Left renal pelvis (tissue), 4 donors: ENCODE measurements at regions not wholly inside any gene's neighbourhood (a gene's known extent, or its start where the extent isn't known, plus 50 kb on each side); places are given as distances from the start of the nearest gene placed in this dataset.

Experiments
- DNase-seq, 4 donors: peaks; one replicate each; pipeline ENCODE4 v3.0.0-alpha.2; 2013; ENCODE audit warnings: low read depth in 4 of 4, low spot score in 3 of 4

- DNase-seq: no peak
These were observed 228.6 kb upstream of the BCOR start for GRCh38 chrX:40326186-40326965.

DNA sequence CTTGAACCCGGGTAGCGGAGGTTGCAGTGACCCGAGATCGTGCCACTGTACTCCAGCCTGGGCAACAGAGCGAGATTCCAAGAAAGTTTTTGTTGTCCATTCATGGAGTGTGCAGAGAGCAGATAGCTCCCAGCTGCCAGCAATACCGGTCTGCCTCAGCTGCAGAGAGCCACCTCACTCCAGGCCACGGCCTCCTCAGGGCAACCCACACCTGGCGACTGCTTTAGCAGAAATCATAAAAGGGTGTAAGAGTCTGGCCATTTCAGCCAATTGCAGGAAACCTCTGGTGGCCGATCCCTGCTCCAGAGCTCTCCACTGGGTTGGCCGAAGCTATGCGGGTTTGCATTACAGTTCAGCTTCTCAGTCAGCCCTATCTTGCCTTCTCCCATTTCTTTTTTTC lies 227.4 kb upstream of the BCOR start:
- DNase-seq: no peak

- DNase-seq: no peak
These were observed 226.2 kb upstream of the BCOR start for GRCh38 chrX:40323977-40324376.

GRCh38 chrX:40320819-40321218 lies 223.1 kb upstream of the BCOR start:
- DNase-seq: no peak

DNA sequence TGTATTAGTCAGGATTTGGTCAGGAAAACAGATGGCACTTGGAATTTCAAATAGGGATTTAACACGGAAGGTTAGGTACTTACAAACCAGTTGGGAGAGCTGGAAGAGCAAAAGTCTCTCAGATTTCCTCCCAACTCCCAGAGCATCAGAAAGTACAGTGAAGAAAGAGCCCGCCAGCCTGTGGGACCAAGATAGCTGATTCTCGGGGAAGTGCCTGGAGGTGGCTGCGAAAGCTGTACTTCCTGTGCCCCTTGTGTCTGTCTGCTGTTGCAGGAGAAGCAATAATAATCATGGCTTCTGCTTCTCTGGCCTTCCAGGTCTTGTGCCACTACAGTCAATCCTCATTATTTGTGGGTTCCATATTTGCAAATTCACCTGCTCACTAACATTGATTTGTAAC lies 221.0 kb upstream of the BCOR start:
- DNase-seq: no peak

DNA sequence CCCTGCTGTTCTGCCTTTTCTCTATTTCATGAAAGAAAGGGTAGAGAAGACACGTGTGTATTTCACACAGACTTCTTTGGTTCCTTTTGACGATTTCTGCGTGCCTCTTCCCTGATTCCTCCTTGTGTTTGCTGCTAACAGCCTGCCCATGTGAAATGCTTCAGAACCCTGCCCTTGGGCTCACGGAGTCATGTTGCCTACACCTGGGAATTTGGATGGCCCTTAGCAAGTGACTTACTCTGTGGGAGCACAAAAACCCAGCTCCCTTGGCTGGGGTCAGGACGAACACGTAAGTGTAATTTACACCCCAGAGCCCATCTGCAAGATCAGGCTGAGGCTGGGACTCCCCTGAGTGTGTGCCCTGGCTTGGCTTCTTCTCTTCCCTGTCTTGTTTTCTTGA lies 220.3 kb upstream of the BCOR start:
- DNase-seq: no peak

GRCh38 chrX:40316502-40316901 lies 218.7 kb upstream of the BCOR start:
- DNase-seq: no peak

GRCh38 chrX:40314070-40314469 lies 216.3 kb upstream of the BCOR start:
- DNase-seq: no peak

DNA sequence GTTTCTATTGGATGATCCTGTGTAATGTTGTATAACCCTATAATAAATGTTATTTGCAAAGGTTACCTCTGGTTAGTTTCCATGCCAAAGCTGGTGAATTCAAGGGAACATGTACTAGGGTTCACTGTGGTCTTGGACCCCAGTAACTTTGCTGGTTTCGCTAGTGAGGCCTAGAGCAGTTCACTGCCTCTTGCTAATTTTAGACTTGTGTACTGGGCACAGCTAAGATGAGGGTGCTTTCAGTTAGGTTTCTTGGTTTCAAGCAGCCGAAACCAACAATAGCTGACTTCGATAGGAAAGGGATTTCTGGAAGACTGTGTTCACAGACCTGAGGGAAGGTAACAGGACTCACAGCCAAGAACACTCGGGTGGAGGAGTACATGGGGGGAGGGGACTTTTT lies 215.5 kb upstream of the BCOR start:
- DNase-seq: no peak

- no peak for DNase-seq
These were observed 212.7 kb upstream of the BCOR start for GRCh38 chrX:40310447-40310846.

- no peak for DNase-seq
These were observed 212.3 kb upstream of the BCOR start for GRCh38 chrX:40310016-40310415.

DNA sequence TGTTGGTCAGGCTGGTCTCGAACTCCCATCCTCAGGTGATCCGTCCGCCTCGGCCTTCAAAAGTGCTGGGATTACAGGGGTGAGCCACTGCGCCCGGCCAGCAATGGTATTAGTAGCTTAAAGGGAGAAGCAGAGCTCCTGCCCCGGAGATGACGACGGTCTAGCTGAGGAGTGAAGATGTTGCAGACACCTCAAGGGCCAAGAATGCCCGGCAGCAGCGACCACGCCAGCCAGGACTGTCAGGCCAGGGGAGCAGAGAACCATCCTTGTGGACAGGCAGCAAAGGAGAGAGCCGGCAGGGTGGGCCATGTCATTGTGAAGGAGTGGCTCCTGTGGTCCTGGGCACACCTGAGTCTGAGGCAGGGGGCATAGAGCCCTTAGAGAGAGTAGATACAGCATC lies 210.1 kb upstream of the BCOR start:
- no peak for DNase-seq

GRCh38 chrX:40304115-40304514 lies 206.4 kb upstream of the BCOR start:
- no peak for DNase-seq

DNA sequence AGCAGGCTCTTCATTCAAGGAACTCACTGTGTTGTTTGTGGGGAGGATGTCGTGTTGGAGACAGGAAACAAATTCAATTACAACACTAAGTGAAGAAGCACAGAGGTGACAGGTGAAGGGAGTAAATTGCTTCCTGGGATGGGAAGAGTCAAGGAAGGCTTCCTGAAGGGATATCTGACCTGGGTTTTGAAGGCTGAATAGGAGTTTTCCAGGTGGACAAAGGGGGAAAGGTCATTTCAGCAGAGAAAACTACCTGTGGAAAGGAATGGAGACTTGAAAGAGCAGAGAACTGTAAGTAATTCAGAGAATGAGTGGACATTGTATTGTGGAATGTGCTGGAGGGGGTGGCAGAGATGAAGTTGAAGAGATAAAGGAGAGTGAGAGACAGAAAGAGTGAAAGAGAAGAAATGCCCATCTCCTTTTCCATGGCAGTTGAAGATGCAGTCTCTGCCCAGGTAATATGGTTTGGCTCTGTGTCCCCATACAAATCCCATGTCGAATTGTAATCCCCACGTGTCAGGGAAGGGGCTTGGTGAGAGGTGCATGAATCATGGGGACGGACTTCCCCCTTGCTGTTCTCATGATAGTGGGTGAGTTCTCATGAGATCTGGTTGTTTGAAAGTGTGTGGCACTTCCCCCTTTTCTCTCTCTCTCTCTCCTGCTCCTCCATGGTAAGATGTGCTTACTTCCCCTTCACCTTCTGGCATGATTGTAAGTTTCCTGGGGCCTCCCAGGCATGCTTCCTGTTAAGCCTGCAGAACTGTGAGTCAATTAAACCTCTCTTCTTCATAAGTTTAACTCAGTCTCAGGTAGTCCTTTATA lies 205.7 kb upstream of the BCOR start:
- DNase-seq: no peak

DNA sequence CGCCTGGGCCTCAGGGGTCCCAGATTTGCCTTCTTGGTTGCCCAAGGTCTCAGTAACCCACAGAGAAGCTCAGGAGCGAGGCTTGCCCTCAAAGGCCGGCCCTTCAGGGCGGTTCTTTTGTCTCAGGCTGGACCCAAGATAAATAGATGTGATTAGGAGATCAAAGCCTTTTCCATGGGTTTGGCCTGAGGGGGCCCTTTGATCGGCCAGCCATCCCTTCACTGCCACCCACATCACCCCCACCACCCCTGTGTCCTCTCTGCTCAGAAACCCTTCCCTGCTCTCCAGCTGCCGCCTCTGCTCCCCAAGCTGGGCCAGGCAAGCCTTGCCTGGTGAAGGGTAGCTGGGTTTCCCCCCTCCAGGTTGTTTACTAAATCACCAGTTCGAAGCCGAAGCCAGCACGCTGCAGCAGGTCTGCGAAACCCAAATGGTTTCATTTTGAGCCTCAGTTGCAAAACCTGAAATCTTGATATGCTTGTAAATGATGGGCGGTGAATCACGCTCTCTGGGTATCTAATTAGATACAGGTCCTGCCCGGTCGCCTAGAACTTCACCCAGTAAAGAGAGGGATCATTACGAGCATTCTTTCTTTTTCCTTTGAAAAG lies 202.6 kb upstream of the BCOR start:
- DNase-seq: no peak

- DNase-seq: no peak
These were observed 201.9 kb upstream of the BCOR start for GRCh38 chrX:40299641-40300046.

DNA sequence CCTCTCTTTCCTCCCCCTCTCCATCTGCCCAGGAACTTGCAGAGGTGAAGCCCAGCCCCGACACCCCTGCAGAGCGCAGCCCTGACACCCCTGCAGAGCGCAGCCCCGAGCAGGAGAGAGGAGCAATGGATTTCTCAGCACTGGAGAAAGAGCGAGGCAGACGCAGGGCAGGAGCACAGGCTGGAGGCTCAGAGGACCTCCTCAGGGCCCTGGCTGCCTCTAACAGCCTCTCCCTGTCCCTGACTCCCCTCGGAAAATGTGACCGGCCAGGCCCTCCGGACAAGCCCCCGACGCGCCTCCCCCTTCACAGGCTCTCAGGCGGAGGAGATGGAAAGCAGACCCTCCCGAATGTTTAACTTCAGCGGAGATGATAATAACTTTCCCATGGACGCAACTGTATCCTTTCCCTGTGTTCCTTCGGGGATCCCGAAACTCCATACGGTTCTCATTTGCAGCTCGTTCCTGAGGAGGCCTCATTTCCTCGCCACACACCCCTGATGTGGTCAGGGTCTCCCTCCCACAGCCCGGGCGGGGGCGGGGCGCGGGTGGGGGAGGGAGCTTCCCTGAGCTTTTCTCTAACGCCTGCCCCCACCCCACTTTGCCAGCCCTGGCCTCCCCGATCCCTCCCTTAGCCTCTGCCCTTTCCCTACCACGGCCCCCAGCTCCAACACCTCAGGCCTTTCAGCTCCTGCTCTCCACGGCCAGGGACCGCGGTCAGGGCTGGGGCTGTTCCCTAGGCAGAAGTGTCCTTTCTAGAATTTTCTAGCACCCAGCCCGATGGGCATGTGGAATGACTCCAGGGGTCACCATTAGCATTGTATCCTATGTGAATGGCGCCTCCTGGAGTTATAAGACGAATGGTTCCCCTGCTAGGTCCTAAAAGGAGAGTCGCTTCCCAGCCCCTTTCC lies 201.1 kb upstream of the BCOR start:
- DNase-seq: no peak

DNA sequence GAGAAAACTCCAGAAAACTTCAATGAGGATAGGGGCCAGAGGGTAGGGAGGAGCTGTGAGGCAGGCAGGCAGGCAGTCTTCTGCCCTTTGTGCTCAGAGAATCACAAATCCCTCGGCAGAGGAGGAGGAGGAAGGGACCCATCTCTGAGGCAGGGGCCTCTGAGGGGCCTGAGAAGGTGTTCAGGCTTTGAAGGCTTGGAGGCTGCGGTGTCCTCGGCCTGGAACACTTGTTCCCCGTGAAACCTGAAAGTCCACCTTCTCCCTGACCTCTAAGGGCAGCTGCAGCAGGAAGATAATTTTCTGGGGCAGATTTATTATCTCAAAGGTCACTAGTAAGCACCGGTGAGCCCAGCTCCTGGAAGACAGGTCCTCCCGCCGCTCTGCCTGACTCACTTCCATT lies 200.3 kb upstream of the BCOR start:
- no peak for DNase-seq

GRCh38 chrX:40291553-40291952 lies 193.8 kb upstream of the BCOR start:
- DNase-seq: no peak

DNA sequence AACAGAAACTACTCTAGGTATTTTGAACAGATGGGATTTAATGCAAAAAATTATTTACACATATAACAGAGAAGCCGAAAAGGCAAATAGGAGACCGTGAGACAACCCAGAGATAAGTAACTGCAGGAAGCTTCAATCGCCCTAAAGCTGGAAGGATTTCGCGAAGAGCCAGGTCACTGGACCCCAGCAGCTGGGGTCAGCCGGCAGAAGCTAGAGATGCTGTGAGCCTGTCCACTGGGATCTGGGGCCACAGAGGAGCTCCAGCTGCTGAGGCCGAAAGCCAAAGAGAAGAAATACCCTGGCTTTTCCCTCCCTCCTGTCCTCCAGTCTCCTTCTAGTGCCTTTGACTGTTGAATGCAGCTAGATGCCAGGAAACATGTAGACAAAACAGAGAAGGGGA lies 192.8 kb upstream of the BCOR start:
- no peak for DNase-seq

GRCh38 chrX:40285876-40286275 lies 188.1 kb upstream of the BCOR start:
- no peak for DNase-seq
